Peyer's patch (tissue), 4 donors: ENCODE measurements at regions not wholly inside any gene's neighbourhood (a gene's known extent, or its start where the extent isn't known, plus 50 kb on each side); places are given as distances from the start of the nearest gene placed in this dataset.

Experiments
- DNase-seq, 3 donors: peaks; one replicate each; pipeline ENCODE4 v3.0.0-alpha.2; 2017 to 2019
- H3K27ac ChIP-seq, 4 donors: fragments of 200-600 bp; sonication (generic); one replicate each; pipeline ENCODE4 v1.5.1; 2016 to 2019
- H3K27me3 ChIP-seq, 2 donors: fragments of 200-600 bp; sonication (generic); one replicate each; pipeline ENCODE4 v1.5.1; 2019
- H3K36me3 ChIP-seq, 3 donors: fragments of 200-600 bp; sonication (generic); one replicate each; pipeline ENCODE4 v1.5.1; 2016 to 2019
- H3K4me1 ChIP-seq, 4 donors: fragments of 200-600 bp; sonication (generic); one replicate each; pipeline ENCODE4 v1.5.1; 2016 to 2019
- H3K4me3 ChIP-seq, 4 donors: fragments of 200-600 bp; sonication (generic); 1 replicate in 3 of 4; 2 replicates in 1 of 4; pipeline ENCODE4 v1.5.1; 2016 to 2019; ENCODE audit warnings: mild to moderate bottlenecking in 1 of 4
- H3K9me3 ChIP-seq, 4 donors: fragments of 200-600 bp; sonication (generic); one replicate each; pipeline ENCODE4 v1.5.1; 2016 to 2019; ENCODE audit warnings: mild to moderate bottlenecking in 1 of 4
- CTCF ChIP-seq, 6 experiments: fragments of 450-650 bp in 4 of 6; fragments of 200-600 bp in 2 of 6; sonication (generic) in 1 of 6; IDR thresholded peaks; one replicate each; pipeline ENCODE4 v1.5.1; 2017 to 2019; ENCODE audit warnings: antibody characterized with exemption in 6 of 6, mild to moderate bottlenecking in 3 of 6, moderate library complexity in 1 of 6
- POLR2A ChIP-seq, 2 donors: fragments of 450-650 bp; IDR thresholded peaks; one replicate each; pipeline ENCODE4 v1.5.1; 2017; ENCODE audit warnings: antibody characterized with exemption in 2 of 2, mild to moderate bottlenecking in 2 of 2, moderate library complexity in 2 of 2

- H3K4me3 ChIP-seq, result no peak overlapping the region
- H3K36me3 ChIP-seq, result no peaks in the 10 kb centered on the region
- H3K27ac ChIP-seq, result no peak overlapping the region
- no peak for DNase-seq
- H3K4me1 ChIP-seq, result no peaks in the 10 kb centered on the region
- peaks cover 0 to 9% (median 0%) of the 10 kb centered on the region in 4 donors for H3K9me3 ChIP-seq
- no peak for TF ChIP-seq POLR2A (IDR thresholded peaks at IDR 0.05)
- no peak for TF ChIP-seq CTCF (IDR thresholded peaks at IDR 0.05)
- no peaks in the 10 kb centered on the region for H3K27me3 ChIP-seq
Measured at GRCh38 chr7:73966062-73966940, 61.7 kb upstream of the ELN start.

DNA sequence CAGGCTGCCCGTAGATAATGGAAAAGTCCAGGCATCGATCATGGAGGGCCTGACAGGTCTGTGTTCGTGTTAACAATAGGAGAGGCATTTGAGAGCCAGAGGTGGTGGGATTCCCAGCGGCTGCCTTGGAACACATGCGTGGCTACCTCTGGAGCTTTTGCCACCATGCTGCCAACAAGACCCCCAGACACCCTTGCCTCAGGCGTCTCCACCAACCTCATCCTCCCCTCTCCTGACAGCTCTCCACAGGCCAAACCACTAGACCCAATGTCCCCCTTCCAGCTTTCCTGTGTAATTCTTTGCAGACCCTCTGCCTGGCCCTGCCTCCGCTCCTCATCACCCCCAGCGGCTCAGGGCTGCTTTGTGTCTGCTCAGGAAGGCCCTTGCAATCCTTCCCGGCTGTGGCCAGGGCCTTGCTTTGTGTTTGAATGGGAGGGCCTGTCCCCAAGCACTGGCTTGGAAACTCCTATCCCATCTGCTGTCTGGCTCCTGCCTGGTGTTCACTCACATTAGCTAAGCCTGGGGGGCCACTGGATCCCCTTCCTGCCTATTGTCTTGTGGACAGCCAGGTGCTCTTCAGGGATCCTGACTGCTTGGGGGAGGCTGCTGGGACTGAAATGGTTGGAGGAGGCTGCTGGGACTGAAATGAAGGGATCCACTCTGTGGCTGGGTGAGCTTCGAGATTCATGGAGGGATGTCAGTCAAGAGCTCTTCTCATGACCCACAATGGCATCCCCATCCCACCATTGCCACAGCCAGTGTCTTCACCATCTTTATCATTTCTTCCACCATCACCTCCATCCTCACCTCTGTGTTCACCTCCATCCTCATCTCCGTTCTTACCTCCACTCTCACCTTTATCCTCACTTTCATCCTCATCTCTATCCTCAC is 60.8 kb upstream of the ELN start:
- Histone ChIP-seq H3K36me3 (no peaks in the 10 kb centered on the region), H3K9me3 (peaks cover 0 to 9% (median 0%) of the 10 kb centered on the region in 4 donors), H3K27ac (no peak overlapping the region), H3K27me3 (no peaks in the 10 kb centered on the region), H3K4me1 (no peaks in the 10 kb centered on the region), H3K4me3 (no peak overlapping the region)
- no peak for TF ChIP-seq CTCF (IDR thresholded peaks at IDR 0.05)
- no peak for TF ChIP-seq POLR2A (IDR thresholded peaks at IDR 0.05)
- peak in 1 of 3 donors; percentile 21 for DNase-seq

DNA sequence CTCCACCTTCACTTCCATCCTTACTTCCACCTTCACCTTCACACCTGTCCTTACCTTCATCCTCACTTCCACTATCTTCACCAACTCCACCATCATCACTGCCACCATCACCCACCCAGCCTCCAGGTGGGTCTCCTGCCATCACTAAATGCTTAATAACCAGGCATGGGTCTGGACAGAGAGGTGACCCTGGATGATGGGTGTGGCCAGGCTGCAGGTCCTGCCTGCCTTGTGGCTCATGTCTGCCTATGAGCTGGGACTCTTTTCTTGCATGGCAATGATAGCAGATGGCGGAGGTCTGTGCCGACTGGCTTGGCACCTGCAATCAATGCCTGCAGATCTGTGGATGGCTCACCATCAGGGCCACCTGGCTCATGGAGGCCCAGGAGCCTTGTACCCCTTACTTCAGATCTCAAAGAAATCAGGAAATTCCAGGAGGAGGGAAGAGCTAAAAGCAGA is 60.1 kb upstream of the ELN start:
- H3K9me3 ChIP-seq, result peaks cover 0 to 3% (median 0%) of the 10 kb centered on the region in 4 donors
- no peaks in the 10 kb centered on the region for H3K4me1 ChIP-seq
- TF ChIP-seq CTCF (IDR thresholded peaks at IDR 0.05) (no peak), POLR2A (IDR thresholded peaks at IDR 0.05) (no peak)
- no peak overlapping the region for H3K27ac ChIP-seq
- peak in 1 of 3 donors; percentile 7 for DNase-seq
- H3K27me3 ChIP-seq, result no peaks in the 10 kb centered on the region
- H3K36me3 ChIP-seq, result no peaks in the 10 kb centered on the region
- H3K4me3 ChIP-seq, result no peak overlapping the region

DNA sequence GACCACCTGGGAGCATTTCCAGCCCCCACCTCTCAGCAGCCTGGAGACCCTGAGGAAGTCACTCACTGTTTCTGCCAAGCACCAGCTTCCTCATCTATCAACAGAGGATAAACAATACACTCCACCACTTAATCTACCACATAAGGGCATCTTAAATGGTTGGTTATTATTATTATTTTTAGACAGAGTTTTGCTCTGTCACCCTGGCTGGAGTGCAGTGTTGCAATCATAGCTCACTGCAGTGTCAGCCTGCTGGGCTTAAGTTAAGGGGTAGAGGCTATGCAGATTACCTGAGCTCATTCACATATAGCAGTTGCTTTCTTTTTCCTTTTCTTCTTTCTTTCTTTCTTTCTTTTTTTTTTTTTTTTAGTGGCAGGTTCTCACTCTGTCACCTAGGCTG is 59.5 kb upstream of the ELN start:
- Histone ChIP-seq H3K36me3 (no peaks in the 10 kb centered on the region), H3K27ac (no peak overlapping the region), H3K27me3 (no peaks in the 10 kb centered on the region), H3K9me3 (peaks cover 0 to 1% (median 0%) of the 10 kb centered on the region in 4 donors), H3K4me3 (no peak overlapping the region), H3K4me1 (no peaks in the 10 kb centered on the region)
- no peak for TF ChIP-seq POLR2A (IDR thresholded peaks at IDR 0.05)
- TF ChIP-seq CTCF (IDR thresholded peaks at IDR 0.05), result no peak
- DNase-seq, result peak in 1 of 3 donors; percentile 7

DNA sequence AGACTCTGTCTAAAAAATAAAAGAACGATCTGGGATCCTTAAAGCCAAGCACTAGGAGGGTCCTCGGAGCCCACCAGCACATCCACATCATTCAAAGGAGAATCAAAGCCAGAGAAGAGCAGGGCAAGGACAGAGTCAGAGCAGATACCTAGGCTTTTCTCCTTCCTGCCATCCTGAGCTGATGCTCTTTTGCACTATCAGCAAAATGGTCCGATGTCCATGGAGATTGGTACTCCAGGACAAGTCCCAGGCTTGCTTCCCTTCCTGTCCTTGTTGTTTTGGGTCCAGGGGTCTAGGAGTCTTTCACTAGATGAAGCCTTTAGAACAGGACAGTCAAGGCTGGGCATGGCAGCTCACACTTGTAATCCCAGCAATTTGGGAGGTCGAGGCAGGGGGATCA is 58.0 kb upstream of the ELN start:
- no peak for TF ChIP-seq CTCF (IDR thresholded peaks at IDR 0.05)
- no peak for TF ChIP-seq POLR2A (IDR thresholded peaks at IDR 0.05)
- Histone ChIP-seq H3K9me3 (no peaks in the 10 kb centered on the region), H3K4me3 (no peak overlapping the region), H3K27me3 (no peaks in the 10 kb centered on the region), H3K36me3 (no peaks in the 10 kb centered on the region), H3K4me1 (no peaks in the 10 kb centered on the region), H3K27ac (no peak overlapping the region)
- DNase-seq, result no peak
